ENCODE measurements at regions not wholly inside any gene's neighbourhood (a gene's known extent, or its start where the extent isn't known, plus 50 kb on each side); places are given as distances from the start of the nearest gene placed in this dataset.

GRCh38 chr2:37873749-37874330 is 51.2 kb upstream of the RMDN2 start:
- no peaks in the 10 kb centered on the region for H3K36me3 ChIP-seq (ENCODE audit: insufficient read depth, low read length)
- H3K9ac ChIP-seq (ENCODE audit: low read depth, low read length): no peak overlapping the region
- DNase-seq: no peak
- no peaks in the 10 kb centered on the region for H3K9me3 ChIP-seq (ENCODE audit: insufficient read depth, low read length, severe bottlenecking)
- H3K27me3 ChIP-seq (ENCODE audit: insufficient read depth, low read length, poor library complexity): peaks cover 4% of the 10 kb centered on the region
- no peaks in the 10 kb centered on the region for H3K79me2 ChIP-seq (ENCODE audit: insufficient read depth, low read length)
- no peak overlapping the region for H3K27ac ChIP-seq (ENCODE audit: low read length)
- H4K20me1 ChIP-seq (ENCODE audit: insufficient read depth, low read length): no peaks in the 10 kb centered on the region
- no peak for ATAC-seq (ENCODE audit: insufficient read depth, low read depth)
- TF ChIP-seq CTCF (IDR thresholded peaks at IDR 0.05; ENCODE audit: borderline replicate concordance, extremely low read depth, low read length, poor library complexity, severe bottlenecking) (no peak), EZH2 (IDR thresholded peaks at IDR 0.05; ENCODE audit: borderline replicate concordance, low read depth, low read length, severe bottlenecking) (no peak)
- H3K4me3 ChIP-seq (ENCODE audit: low read depth in 1 of 2, low read length in 2 of 2): no peak overlapping the region
- no peak overlapping the region for H2AFZ ChIP-seq (ENCODE audit: low read depth, low read length)
- H3K4me2 ChIP-seq (ENCODE audit: insufficient read depth, low read length): no peak overlapping the region
- no peaks in the 10 kb centered on the region for H3K4me1 ChIP-seq (ENCODE audit: insufficient read depth, low read length)

- Histone ChIP-seq H3K9ac (ENCODE audit: low read depth, low read length) (no peak overlapping the region), H3K27ac (ENCODE audit: low read length) (no peak overlapping the region), H3K79me2 (ENCODE audit: insufficient read depth, low read length) (no peaks in the 10 kb centered on the region), H3K4me1 (ENCODE audit: insufficient read depth, low read length) (no peaks in the 10 kb centered on the region), H4K20me1 (ENCODE audit: insufficient read depth, low read length) (no peaks in the 10 kb centered on the region), H3K4me2 (ENCODE audit: insufficient read depth, low read length) (no peak overlapping the region), H3K27me3 (ENCODE audit: insufficient read depth, low read length, poor library complexity) (peaks cover under 1% of the 10 kb centered on the region), H3K4me3 (ENCODE audit: low read depth in 1 of 2, low read length in 2 of 2) (no peak overlapping the region), H3K9me3 (ENCODE audit: insufficient read depth, low read length, severe bottlenecking) (no peaks in the 10 kb centered on the region), H2AFZ (ENCODE audit: low read depth, low read length) (no peak overlapping the region), H3K36me3 (ENCODE audit: insufficient read depth, low read length) (no peaks in the 10 kb centered on the region)
- TF ChIP-seq CTCF (IDR thresholded peaks at IDR 0.05; ENCODE audit: borderline replicate concordance, extremely low read depth, low read length, poor library complexity, severe bottlenecking): no peak
- TF ChIP-seq EZH2 (IDR thresholded peaks at IDR 0.05; ENCODE audit: borderline replicate concordance, low read depth, low read length, severe bottlenecking): no peak
- ATAC-seq (ENCODE audit: insufficient read depth, low read depth): no peak
- no peak for DNase-seq
These were observed 50.6 kb upstream of the RMDN2 start for GRCh38 chr2:37874470-37874869.

All from DND-41 (cell line).